ENCODE measurements at regions not wholly inside any gene's neighbourhood (a gene's known extent, or its start where the extent isn't known, plus 50 kb on each side); places are given as distances from the start of the nearest gene placed in this dataset.

- Mint-ChIP-seq H3K4me3 (peak overlapping the region in 1 of 2 donors; percentile 0), H3K27me3 (ENCODE audit: low read depth in 3 of 3) (no peaks in the 10 kb centered on the region), H3K36me3 (no peaks in the 10 kb centered on the region), H3K4me1 (peaks cover 36% of the 10 kb centered on the region), H3K27ac (no peak overlapping the region), H3K9me3 (no peaks in the 10 kb centered on the region)
- Histone ChIP-seq H3K79me2 (ENCODE audit: insufficient read depth, low read length) (no peaks in the 10 kb centered on the region), H3K4me2 (replicated peaks; ENCODE audit: extremely low read depth, low read length, poor library complexity, severe bottlenecking) (no peak overlapping the region), H3K27me3 (ENCODE audit: control insufficient read depth in 2 of 2, insufficient read depth in 2 of 2, low read length in 2 of 2) (no peaks in the 10 kb centered on the region), H4K20me1 (ENCODE audit: insufficient read depth, low read length) (no peaks in the 10 kb centered on the region), H3K27ac (ENCODE audit: low read depth in 1 of 2, low read length in 2 of 2) (no peak overlapping the region), H3K4me1 (ENCODE audit: control insufficient read depth in 1 of 2, insufficient read depth in 2 of 2, low read length in 2 of 2) (peaks cover 16 to 23% of the 10 kb centered on the region in 2 donors), H2AFZ (ENCODE audit: insufficient read depth, low read depth, low read length, poor library complexity, severe bottlenecking) (no peak overlapping the region), H3K36me3 (replicated peaks in 1 of 2; ENCODE audit: control insufficient read depth in 1 of 2, insufficient read depth in 2 of 2, low read length in 2 of 2) (no peaks in the 10 kb centered on the region), H3K4me3 (replicated peaks in 1 of 3; ENCODE audit: low read depth in 2 of 3, low read length in 3 of 3) (no peak overlapping the region), H3K9ac (ENCODE audit: insufficient read depth, low read length, poor library complexity, severe bottlenecking) (no peak overlapping the region), H3K9me3 (replicated peaks in 1 of 2; ENCODE audit: control insufficient read depth in 1 of 2, insufficient read depth in 1 of 2, low read length in 2 of 2) (no peaks in the 10 kb centered on the region)
- no CpG with 5 or more reads among the region's 3 CpGs for WGBS (ENCODE audit: insufficient coverage)
- intact Hi-C loops (cut with micrococcal nuclease) = no loop called here
- TF ChIP-seq CTCF (IDR thresholded peaks at IDR 0.05) = no peak
- no peak for DNase-seq
These were observed 364.8 kb upstream of the SLC14A2 start for GRCh38 chr18:45250479-45250878.

DNA sequence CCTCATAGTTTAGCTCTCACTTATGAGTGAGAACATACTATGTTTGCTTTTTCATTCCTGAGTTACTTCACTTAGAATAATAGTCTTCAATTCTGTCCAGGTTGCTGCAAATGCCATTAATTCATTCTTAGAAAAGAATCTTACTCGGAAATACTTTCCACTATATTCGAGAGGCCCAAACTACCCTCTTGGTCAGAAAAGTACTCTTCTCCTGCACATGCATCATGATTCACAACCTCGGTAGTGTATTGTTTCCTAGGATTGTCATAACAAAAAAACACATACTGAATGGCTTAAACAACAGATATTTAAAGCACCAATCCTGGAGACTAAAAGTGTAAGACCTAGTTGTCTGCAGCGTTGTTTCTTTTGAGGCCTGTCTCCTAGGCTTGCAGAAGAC, 364.0 kb upstream of the SLC14A2 start:
- intact Hi-C loops (cut with micrococcal nuclease) = no loop called here
- no peaks in the 10 kb centered on the region for H3K36me3 ChIP-seq (replicated peaks in 1 of 2; ENCODE audit: control insufficient read depth in 1 of 2, insufficient read depth in 2 of 2, low read length in 2 of 2)
- H3K27me3 ChIP-seq (ENCODE audit: control insufficient read depth in 2 of 2, insufficient read depth in 2 of 2, low read length in 2 of 2) = no peaks in the 10 kb centered on the region
- Mint-ChIP-seq H3K9me3 (no peaks in the 10 kb centered on the region), H3K27ac (no peak overlapping the region), H3K27me3 (ENCODE audit: low read depth in 3 of 3) (no peaks in the 10 kb centered on the region), H3K36me3 (no peaks in the 10 kb centered on the region), H3K4me3 (no peak overlapping the region), H3K4me1 (peaks cover 32% of the 10 kb centered on the region)
- H4K20me1 ChIP-seq (ENCODE audit: insufficient read depth, low read length) = no peaks in the 10 kb centered on the region
- H3K4me1 ChIP-seq (ENCODE audit: control insufficient read depth in 1 of 2, insufficient read depth in 2 of 2, low read length in 2 of 2) = peaks cover 16 to 23% of the 10 kb centered on the region in 2 donors
- no peak for DNase-seq
- no peak overlapping the region for H2AFZ ChIP-seq (ENCODE audit: insufficient read depth, low read depth, low read length, poor library complexity, severe bottlenecking)
- H3K9me3 ChIP-seq (replicated peaks in 1 of 2; ENCODE audit: control insufficient read depth in 1 of 2, insufficient read depth in 1 of 2, low read length in 2 of 2) = no peaks in the 10 kb centered on the region
- WGBS (ENCODE audit: insufficient coverage) = no CpG with 5 or more reads among the region's 4 CpGs
- no peak overlapping the region for H3K4me3 ChIP-seq (replicated peaks in 1 of 3; ENCODE audit: low read depth in 2 of 3, low read length in 3 of 3)
- H3K9ac ChIP-seq (ENCODE audit: insufficient read depth, low read length, poor library complexity, severe bottlenecking) = no peak overlapping the region
- no peak for TF ChIP-seq CTCF (IDR thresholded peaks at IDR 0.05)
- H3K27ac ChIP-seq (ENCODE audit: low read depth in 1 of 2, low read length in 2 of 2) = no peak overlapping the region
- no peak overlapping the region for H3K4me2 ChIP-seq (replicated peaks; ENCODE audit: extremely low read depth, low read length, poor library complexity, severe bottlenecking)
- H3K79me2 ChIP-seq (ENCODE audit: insufficient read depth, low read length) = no peaks in the 10 kb centered on the region
